ENCODE measurements at regions not wholly inside any gene's neighbourhood (a gene's known extent, or its start where the extent isn't known, plus 50 kb on each side); places are given as distances from the start of the nearest gene placed in this dataset.
"Not testable (repeated sequence)": the region's sequence is repeated elsewhere in the genome, so short reads cannot be mapped to it uniquely, and the experiment has no call there.

DNA sequence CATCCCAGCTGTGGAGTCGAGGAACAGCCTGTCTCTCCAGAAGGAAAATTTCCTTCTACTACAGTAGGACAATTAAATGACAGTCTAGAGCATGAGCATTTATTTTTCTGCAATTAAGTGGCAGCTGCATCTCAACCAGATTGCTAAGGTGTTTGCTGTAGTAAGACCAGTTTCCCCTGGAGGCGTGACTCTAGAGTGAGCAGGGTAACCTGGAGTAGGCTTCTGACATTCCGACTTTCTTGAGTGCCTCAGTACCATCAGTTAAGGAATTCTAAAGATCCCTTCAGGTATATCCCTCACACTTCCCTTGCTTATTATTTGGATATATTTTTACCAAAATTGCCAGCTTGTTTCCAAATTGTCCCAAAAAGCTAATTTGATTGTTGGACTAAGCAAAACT is 59.2 kb upstream of the IRX2 start:
- H3K4me1 Mint-ChIP-seq (ENCODE audit: unreplicated experiment): peaks cover 9% of the 10 kb centered on the region
- H3K9me3 Mint-ChIP-seq: no peaks in the 10 kb centered on the region
- H3K27me3 Mint-ChIP-seq: peaks cover 10% of the 10 kb centered on the region
- DNase-seq (ENCODE audit: extremely low spot score, unreplicated experiment): no peak
- H3K36me3 Mint-ChIP-seq: no peaks in the 10 kb centered on the region
- TF ChIP-seq, protein P1, sequence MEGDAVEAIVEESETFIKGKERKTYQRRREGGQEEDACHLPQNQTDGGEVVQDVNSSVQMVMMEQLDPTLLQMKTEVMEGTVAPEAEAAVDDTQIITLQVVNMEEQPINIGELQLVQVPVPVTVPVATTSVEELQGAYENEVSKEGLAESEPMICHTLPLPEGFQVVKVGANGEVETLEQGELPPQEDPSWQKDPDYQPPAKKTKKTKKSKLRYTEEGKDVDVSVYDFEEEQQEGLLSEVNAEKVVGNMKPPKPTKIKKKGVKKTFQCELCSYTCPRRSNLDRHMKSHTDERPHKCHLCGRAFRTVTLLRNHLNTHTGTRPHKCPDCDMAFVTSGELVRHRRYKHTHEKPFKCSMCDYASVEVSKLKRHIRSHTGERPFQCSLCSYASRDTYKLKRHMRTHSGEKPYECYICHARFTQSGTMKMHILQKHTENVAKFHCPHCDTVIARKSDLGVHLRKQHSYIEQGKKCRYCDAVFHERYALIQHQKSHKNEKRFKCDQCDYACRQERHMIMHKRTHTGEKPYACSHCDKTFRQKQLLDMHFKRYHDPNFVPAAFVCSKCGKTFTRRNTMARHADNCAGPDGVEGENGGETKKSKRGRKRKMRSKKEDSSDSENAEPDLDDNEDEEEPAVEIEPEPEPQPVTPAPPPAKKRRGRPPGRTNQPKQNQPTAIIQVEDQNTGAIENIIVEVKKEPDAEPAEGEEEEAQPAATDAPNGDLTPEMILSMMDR (conservative IDR thresholded peaks at IDR 0.05): no peak
- H3K4me3 Mint-ChIP-seq: no peak overlapping the region
- no peak overlapping the region for H3K27ac Mint-ChIP-seq

DNA sequence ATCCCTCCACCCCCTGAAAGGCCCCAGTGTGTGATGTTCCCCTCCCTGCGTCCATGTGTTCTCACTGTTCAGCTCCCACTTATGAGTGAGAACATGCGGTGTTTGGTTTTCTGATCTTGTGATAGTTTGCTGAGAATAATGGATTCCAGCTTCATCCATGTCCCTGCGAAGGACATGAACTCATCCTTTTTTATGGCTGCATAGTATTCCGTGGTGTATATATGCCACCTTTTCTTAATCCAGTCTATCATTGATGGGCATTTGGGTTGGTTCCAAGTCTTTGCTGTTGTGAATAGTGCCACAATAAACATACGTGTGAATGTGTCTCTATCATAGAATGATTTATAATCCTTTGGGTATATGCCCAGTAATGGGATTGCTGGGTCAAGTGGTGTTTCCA is 55.8 kb upstream of the IRX2 start:
- H3K36me3 Mint-ChIP-seq; H3K4me3 Mint-ChIP-seq; H3K4me1 Mint-ChIP-seq (ENCODE audit: unreplicated experiment); H3K27ac Mint-ChIP-seq; H3K9me3 Mint-ChIP-seq; DNase-seq (ENCODE audit: extremely low spot score, unreplicated experiment): not testable (repeated sequence)
- peaks cover 11% of the 10 kb centered on the region for H3K27me3 Mint-ChIP-seq

- H3K9me3 Mint-ChIP-seq: no peaks in the 10 kb centered on the region
- TF ChIP-seq, protein P1 (conservative IDR thresholded peaks at IDR 0.05): no peak
Observed at GRCh38 chr5:2806176-2806575, 54.7 kb upstream of the IRX2 start.

GRCh38 chr5:2805080-2805479 is 53.6 kb upstream of the IRX2 start:
- peaks cover 10% of the 10 kb centered on the region for H3K4me1 Mint-ChIP-seq (ENCODE audit: unreplicated experiment)
- DNase-seq (ENCODE audit: extremely low spot score, unreplicated experiment): no peak
- H3K36me3 Mint-ChIP-seq: no peaks in the 10 kb centered on the region
- H3K9me3 Mint-ChIP-seq: no peaks in the 10 kb centered on the region
- no peak overlapping the region for H3K27ac Mint-ChIP-seq
- H3K27me3 Mint-ChIP-seq: peaks cover 19% of the 10 kb centered on the region
- H3K4me3 Mint-ChIP-seq: no peak overlapping the region
- TF ChIP-seq, protein P1 (conservative IDR thresholded peaks at IDR 0.05): no peak

More at GRCh38 chr5:2806176-2806575, 54.7 kb upstream of the IRX2 start:
- Mint-ChIP-seq H3K27me3 (peaks cover 18% of the 10 kb centered on the region), H3K36me3 (no peaks in the 10 kb centered on the region), H3K4me3 (no peak overlapping the region), H3K27ac (no peak overlapping the region), H3K4me1 (ENCODE audit: unreplicated experiment) (peaks cover 10% of the 10 kb centered on the region)
- DNase-seq (ENCODE audit: extremely low spot score, unreplicated experiment): no peak

- H3K36me3 Mint-ChIP-seq: no peaks in the 10 kb centered on the region
- no peak overlapping the region for H3K27ac Mint-ChIP-seq
- DNase-seq (ENCODE audit: extremely low spot score, unreplicated experiment): no peak
- TF ChIP-seq, protein P1 (conservative IDR thresholded peaks at IDR 0.05): no peak
- peaks cover 23% of the 10 kb centered on the region for H3K27me3 Mint-ChIP-seq
- peaks cover 10% of the 10 kb centered on the region for H3K4me1 Mint-ChIP-seq (ENCODE audit: unreplicated experiment)
- H3K4me3 Mint-ChIP-seq: no peak overlapping the region
- H3K9me3 Mint-ChIP-seq: no peaks in the 10 kb centered on the region
Observed at GRCh38 chr5:2803751-2804150, 52.3 kb upstream of the IRX2 start.

GRCh38 chr5:2802693-2803365 is 51.4 kb upstream of the IRX2 start:
- Mint-ChIP-seq H3K27me3 (peaks cover 20% of the 10 kb centered on the region), H3K9me3 (no peaks in the 10 kb centered on the region), H3K36me3 (no peaks in the 10 kb centered on the region), H3K27ac (no peak overlapping the region), H3K4me3 (peak overlapping the region; percentile 0), H3K4me1 (ENCODE audit: unreplicated experiment) (peaks cover 13% of the 10 kb centered on the region)
- TF ChIP-seq, protein P1 (conservative IDR thresholded peaks at IDR 0.05): no peak
- no peak for DNase-seq (ENCODE audit: extremely low spot score, unreplicated experiment)

All from type B pancreatic cell (in vitro differentiated cells).